ENCODE measurements at regions not wholly inside any gene's neighbourhood (a gene's known extent, or its start where the extent isn't known, plus 50 kb on each side); places are given as distances from the start of the nearest gene placed in this dataset.

- no peak for TF ChIP-seq CTCF (IDR thresholded peaks at IDR 0.05)
- no peak for TF ChIP-seq MAFK (IDR thresholded peaks at IDR 0.05; ENCODE audit: partially characterized antibody)
Observed at GRCh38 chr19:20416661-20417060, 148.9 kb downstream of the ZNF737 start.
